ENCODE measurements at regions not wholly inside any gene's neighbourhood (a gene's known extent, or its start where the extent isn't known, plus 50 kb on each side); places are given as distances from the start of the nearest gene placed in this dataset.

DNA sequence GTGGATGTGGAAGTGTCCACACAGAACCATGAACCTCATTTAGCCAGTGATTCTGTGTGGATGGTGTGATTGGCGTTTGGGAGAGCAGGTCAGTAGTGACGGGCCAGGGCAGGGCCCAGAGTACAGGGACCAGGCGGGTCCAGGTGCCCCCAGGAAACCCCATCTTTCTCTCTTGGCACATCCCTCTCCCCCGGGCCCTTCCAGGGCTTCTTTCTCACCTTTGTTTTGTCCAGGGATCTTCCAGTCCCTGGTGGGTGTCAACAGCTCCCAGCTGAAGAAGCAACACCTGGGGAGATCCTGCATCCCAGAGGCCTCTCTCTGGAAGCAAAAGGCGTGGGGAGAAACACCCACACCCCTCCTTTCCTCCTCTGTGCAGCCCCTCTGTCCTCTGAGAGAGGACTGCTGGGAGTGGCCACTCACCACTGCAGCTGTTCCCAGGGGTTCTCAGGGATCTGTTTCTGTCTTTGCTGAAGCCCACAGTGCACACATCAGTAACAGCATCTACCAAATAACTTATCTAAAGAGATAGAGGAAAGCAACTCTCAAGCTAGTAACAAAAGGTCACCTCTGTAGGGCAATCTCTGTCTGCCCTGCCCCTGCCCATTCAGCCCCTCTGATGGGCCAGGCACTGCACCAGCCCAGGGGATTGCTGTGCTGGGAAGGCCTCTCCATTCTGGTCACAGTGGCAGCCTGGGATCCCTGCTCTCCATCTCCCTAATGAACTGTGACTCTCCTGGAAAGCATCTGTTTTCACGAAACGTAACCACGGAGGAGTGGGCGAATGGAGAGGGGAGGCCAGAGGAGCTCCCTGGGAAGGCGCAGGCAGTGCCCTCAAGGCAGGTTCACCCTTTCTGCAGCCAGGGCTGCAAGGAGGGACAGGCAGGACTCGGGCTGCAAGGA, 98.3 kb upstream of the ALDH1A3 start:
- no peaks in the 10 kb centered on the region for H3K27me3 ChIP-seq (ENCODE audit: control insufficient read depth, insufficient read depth, low read length)
- no peak overlapping the region for H3K9ac ChIP-seq (ENCODE audit: low read length)
- H3K4me1 ChIP-seq (ENCODE audit: control insufficient read depth, insufficient read depth, low read length), result peaks cover 7% of the 10 kb centered on the region; the same call in 1 of the 2 replicates
- peaks cover 3% of the 10 kb centered on the region; the same call in 1 of the 2 replicates for H3K9me3 ChIP-seq (ENCODE audit: control insufficient read depth, insufficient read depth, low read depth, low read length)
- H3K27ac ChIP-seq (ENCODE audit: low read depth, low read length), result no peak overlapping the region
- H3K4me3 ChIP-seq (ENCODE audit: low read depth, low read length), result no peak overlapping the region
- no peaks in the 10 kb centered on the region for H3K36me3 ChIP-seq (ENCODE audit: control insufficient read depth, insufficient read depth, low read length)

DNA sequence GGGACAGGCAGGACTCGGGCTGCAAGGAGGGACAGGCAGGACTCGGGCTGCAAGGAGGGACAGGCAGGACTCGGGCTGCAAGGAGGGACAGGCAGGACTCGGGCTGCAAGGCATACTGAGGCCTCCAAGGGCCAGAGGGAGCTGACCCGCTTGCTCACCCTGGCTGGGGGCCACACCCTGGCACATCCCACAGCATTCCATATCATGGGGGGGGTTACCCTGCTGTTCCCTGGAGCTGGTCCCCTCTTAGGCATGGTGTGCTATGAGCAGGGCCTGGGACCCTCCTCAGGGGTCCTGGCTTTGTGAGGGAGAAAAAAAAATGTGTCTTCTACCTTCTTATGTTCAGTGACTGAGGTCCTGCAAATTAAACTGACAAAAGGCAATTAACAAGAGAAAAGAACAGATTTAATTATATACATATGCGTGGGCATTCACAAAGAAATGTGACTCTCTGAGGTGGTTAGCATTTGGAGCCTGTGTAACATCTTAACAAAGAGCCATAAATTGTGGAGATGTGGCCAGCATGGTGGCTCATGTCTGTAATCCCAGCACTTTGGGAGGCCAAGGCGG, 97.6 kb upstream of the ALDH1A3 start:
- Histone ChIP-seq H3K9me3 (ENCODE audit: control insufficient read depth, insufficient read depth, low read depth, low read length) (peaks cover 4% of the 10 kb centered on the region; the same call in 1 of the 2 replicates), H3K27me3 (ENCODE audit: control insufficient read depth, insufficient read depth, low read length) (no peaks in the 10 kb centered on the region), H3K27ac (ENCODE audit: low read depth, low read length) (no peak overlapping the region), H3K9ac (ENCODE audit: low read length) (no peak overlapping the region), H3K4me3 (ENCODE audit: low read depth, low read length) (no peak overlapping the region), H3K36me3 (ENCODE audit: control insufficient read depth, insufficient read depth, low read length) (no peaks in the 10 kb centered on the region), H3K4me1 (ENCODE audit: control insufficient read depth, insufficient read depth, low read length) (peaks cover 7% of the 10 kb centered on the region; the same call in 1 of the 2 replicates)

DNA sequence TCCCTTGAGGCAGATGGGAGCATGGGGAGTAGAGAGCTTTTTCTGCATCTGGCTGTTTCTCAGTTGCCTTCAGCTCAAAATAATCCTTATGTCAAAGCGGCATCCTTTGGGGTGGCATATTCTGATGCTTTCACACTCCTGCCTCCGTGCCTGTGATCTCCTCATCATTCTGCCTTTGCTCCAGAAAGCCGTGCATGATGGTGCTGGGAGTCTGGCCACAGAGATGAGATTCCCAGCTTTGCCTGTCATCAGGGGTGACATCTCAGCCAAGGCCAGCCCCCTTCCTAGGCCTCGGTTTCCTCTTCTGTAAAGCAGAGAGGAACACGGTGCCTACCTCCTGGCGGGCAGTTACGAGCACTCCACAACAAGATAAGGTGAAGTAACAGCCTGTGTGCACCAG, 96.3 kb upstream of the ALDH1A3 start:
- Histone ChIP-seq H3K9ac (ENCODE audit: low read length) (no peak overlapping the region), H3K27ac (ENCODE audit: low read depth, low read length) (no peak overlapping the region), H3K4me3 (ENCODE audit: low read depth, low read length) (no peak overlapping the region), H3K4me1 (ENCODE audit: control insufficient read depth, insufficient read depth, low read length) (peaks cover 7% of the 10 kb centered on the region; the same call in 1 of the 2 replicates), H3K27me3 (ENCODE audit: control insufficient read depth, insufficient read depth, low read length) (no peaks in the 10 kb centered on the region; the same call in 1 of the 2 replicates), H3K9me3 (ENCODE audit: control insufficient read depth, insufficient read depth, low read depth, low read length) (peaks cover 4% of the 10 kb centered on the region; the same call in 1 of the 2 replicates), H3K36me3 (ENCODE audit: control insufficient read depth, insufficient read depth, low read length) (no peaks in the 10 kb centered on the region)

DNA sequence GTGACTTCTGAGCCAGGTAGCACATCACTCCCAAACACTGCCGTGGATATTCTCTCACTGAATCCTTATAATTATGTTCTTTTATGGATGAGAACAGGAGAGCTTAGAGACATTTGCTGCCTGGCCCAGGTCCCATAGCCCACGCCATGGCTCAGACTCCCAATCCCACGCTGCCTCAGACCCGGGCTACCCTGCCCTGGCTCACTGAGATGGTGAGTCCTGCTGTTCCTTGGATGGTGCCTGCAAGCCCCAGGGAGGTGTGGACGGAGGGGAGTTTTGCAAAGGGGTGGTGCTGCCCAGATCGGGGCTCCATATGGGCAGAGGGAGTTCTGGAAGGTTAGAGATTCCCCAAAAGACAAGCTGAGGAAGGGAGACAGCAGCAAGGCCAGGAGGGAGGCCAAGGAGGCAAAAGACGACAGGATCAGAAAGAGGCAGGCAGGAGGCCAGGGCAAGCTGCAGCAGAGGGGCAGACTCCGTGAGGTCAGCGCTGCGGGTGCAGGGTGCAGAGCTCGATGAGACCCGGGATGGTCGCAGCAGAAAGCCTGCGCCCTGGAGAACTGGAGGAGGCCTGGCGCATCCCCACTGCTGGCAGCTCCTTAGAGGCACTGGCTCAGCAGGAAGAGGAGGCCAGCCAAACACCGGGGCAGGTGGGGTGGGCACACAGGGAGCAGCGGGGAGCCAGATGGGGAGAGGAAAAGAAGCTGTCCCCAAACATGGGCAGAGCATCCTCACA, 95.7 kb upstream of the ALDH1A3 start:
- H3K4me1 ChIP-seq (ENCODE audit: control insufficient read depth, insufficient read depth, low read length), result peaks cover 7% of the 10 kb centered on the region; the same call in 1 of the 2 replicates
- H3K27ac ChIP-seq (ENCODE audit: low read depth, low read length), result no peak overlapping the region
- no peaks in the 10 kb centered on the region for H3K36me3 ChIP-seq (ENCODE audit: control insufficient read depth, insufficient read depth, low read length)
- peaks cover 4% of the 10 kb centered on the region; the same call in 1 of the 2 replicates for H3K9me3 ChIP-seq (ENCODE audit: control insufficient read depth, insufficient read depth, low read depth, low read length)
- H3K9ac ChIP-seq (ENCODE audit: low read length), result no peak overlapping the region
- no peak overlapping the region for H3K4me3 ChIP-seq (ENCODE audit: low read depth, low read length)
- no peaks in the 10 kb centered on the region; the same call in 1 of the 2 replicates for H3K27me3 ChIP-seq (ENCODE audit: control insufficient read depth, insufficient read depth, low read length)

DNA sequence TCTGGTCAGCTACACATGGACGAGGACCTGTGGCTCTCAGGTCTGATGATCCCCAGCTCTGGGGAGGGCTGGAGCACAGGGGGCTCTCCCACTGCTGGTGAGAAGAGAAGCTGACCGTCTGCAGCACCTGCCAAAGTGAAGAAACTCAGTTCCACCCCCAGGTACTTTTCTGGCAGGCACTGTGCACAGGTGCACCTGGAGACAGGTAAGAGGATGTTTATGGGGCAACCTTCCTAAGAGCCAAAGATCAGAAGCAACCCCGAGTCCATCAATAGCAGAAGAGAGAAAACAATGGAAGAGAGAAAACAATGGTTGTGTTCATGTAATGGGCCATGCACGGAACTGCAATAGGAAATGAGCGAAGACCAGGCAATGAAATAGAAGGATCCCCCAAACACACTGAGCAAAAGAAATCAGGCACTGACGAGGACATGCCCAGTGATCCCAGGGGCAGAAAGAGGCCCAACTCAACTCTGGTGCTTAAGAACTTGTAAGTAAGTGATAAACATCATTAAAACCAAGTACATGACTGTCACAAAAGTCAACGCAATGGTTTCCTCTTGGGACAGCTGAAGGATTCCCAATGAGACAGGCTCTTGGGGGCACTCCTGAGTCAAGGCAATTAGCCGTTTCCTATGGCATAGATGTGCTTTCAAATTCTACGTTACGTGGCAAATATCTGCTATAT, 95.0 kb upstream of the ALDH1A3 start:
- H3K36me3 ChIP-seq (ENCODE audit: control insufficient read depth, insufficient read depth, low read length), result no peaks in the 10 kb centered on the region
- H3K4me1 ChIP-seq (ENCODE audit: control insufficient read depth, insufficient read depth, low read length), result peaks cover 7% of the 10 kb centered on the region; the same call in 1 of the 2 replicates
- no peak overlapping the region for H3K27ac ChIP-seq (ENCODE audit: low read depth, low read length)

DNA sequence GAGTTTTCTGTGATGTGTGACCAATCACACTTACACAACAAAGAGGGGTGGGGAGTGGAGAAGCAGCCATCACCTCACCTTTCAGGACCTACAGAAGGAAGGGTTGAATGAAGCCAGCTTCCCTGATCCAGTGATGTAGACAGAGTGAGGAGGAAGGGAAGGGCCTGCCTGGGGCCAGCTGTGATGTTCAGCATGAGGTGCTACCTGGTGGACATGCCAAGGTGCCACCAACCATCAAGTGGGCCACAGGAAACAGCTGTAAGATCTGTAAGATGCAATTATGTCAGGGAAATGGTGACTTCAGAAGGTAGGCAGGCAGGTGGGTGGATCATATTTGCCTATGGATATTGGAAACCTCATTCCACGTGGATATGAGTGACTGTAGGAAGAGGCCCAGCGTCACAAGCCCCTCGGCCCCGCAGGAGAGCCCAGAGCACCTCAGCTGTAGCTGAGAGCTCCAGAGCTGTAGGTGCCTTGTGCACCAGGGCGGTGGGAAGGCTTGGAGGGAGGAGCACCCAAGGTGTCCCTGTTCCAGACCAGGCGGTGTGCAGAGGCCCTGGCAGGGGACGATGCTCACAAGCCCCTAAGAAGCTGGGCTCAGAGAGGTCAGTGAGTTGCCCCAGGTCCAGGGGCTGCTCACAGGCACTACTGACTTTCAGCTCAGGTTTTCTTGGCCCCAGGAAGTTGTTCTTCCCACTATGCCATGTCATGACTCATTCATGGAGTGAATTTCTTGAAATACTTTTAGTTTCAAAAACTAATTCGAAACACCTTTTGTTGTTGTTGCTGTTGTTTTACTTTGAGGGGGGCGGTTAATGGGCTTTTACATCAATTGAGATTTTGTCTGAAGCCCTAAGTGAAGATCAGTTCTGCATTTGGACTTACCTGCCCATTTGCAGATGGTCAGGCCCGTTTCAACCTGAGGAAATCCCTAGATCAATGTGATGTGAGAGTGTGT, 94.2 kb upstream of the ALDH1A3 start:
- Histone ChIP-seq H3K27ac (ENCODE audit: low read depth, low read length) (no peak overlapping the region), H3K4me3 (ENCODE audit: low read depth, low read length) (no peak overlapping the region), H3K4me1 (ENCODE audit: control insufficient read depth, insufficient read depth, low read length) (peaks cover 7% of the 10 kb centered on the region; the same call in 1 of the 2 replicates), H3K9ac (ENCODE audit: low read length) (no peak overlapping the region), H3K36me3 (ENCODE audit: control insufficient read depth, insufficient read depth, low read length) (no peaks in the 10 kb centered on the region), H3K27me3 (ENCODE audit: control insufficient read depth, insufficient read depth, low read length) (no peaks in the 10 kb centered on the region; the same call in 1 of the 2 replicates), H3K9me3 (ENCODE audit: control insufficient read depth, insufficient read depth, low read depth, low read length) (peaks cover 4% of the 10 kb centered on the region; the same call in 1 of the 2 replicates)

More for the DNA sequence above, 95.0 kb upstream of the ALDH1A3 start:
- no peak overlapping the region for H3K9ac ChIP-seq (ENCODE audit: low read length)
- no peaks in the 10 kb centered on the region; the same call in 1 of the 2 replicates for H3K27me3 ChIP-seq (ENCODE audit: control insufficient read depth, insufficient read depth, low read length)
- no peak overlapping the region for H3K4me3 ChIP-seq (ENCODE audit: low read depth, low read length)
- peaks cover 4% of the 10 kb centered on the region; the same call in 1 of the 2 replicates for H3K9me3 ChIP-seq (ENCODE audit: control insufficient read depth, insufficient read depth, low read depth, low read length)

DNA sequence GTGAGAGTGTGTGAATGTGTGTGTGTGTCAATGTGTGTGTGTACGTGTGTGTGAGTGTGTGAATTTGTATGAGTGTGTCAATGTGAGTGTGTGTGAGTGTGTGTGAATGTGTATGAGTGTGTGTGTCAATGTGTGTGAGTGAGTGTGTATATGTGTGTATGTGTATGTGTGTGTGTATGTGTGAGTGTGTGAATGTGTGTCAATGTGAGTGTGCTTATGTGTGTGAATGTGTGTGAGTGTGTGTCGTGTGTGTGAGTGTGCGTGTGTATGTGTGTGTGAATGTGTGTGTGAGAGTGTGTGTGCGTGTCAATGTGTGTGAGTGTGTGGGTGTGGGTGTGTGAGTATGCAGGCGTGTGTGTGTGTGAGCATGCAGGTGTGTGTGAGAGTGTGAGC, 93.5 kb upstream of the ALDH1A3 start:
- H3K36me3 ChIP-seq (ENCODE audit: control insufficient read depth, insufficient read depth, low read length), result no peaks in the 10 kb centered on the region
- H3K27me3 ChIP-seq (ENCODE audit: control insufficient read depth, insufficient read depth, low read length), result no peaks in the 10 kb centered on the region; the same call in 1 of the 2 replicates
- no peak overlapping the region for H3K27ac ChIP-seq (ENCODE audit: low read depth, low read length)
- peaks cover 4% of the 10 kb centered on the region; the same call in 1 of the 2 replicates for H3K9me3 ChIP-seq (ENCODE audit: control insufficient read depth, insufficient read depth, low read depth, low read length)
- no peak overlapping the region for H3K9ac ChIP-seq (ENCODE audit: low read length)
- no peak overlapping the region for H3K4me3 ChIP-seq (ENCODE audit: low read depth, low read length)
- H3K4me1 ChIP-seq (ENCODE audit: control insufficient read depth, insufficient read depth, low read length), result peaks cover 7% of the 10 kb centered on the region; the same call in 1 of the 2 replicates

DNA sequence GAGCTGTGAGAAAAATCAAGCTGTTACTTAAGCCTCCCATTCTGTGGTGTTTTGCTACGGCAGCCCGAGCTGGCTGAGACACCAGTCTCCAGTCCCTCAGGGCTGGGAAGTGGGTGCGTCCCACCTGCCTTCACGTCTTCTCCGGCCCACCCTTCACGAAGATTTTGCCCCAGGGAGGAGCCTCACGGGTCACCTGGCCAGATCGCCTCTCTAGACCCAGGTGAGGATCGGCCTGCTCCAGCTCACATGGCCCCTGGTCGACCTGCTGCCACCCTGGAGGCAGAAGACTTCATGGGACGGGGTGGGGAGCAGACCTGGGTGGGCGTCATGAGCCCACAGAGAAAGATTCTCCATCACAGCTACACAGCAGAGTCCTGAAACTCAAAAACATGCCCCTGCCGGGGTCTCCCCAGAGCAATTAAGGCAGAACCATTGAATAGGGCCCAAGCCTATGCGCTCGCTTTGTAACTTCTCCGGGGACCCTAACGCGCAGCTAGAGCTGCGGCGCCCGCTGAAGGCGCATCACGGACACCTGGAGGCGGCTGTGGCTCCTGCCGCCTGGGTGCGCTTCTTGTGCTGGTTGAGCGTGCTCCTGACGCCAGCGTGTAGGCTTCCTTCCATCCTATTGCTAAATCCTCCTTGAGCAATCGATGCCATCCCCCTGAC, 92.6 kb upstream of the ALDH1A3 start:
- Histone ChIP-seq H3K27me3 (ENCODE audit: control insufficient read depth, insufficient read depth, low read length) (no peaks in the 10 kb centered on the region; the same call in 1 of the 2 replicates), H3K4me3 (ENCODE audit: low read depth, low read length) (no peak overlapping the region), H3K27ac (ENCODE audit: low read depth, low read length) (no peak overlapping the region), H3K4me1 (ENCODE audit: control insufficient read depth, insufficient read depth, low read length) (0 out of 2 replicates have a peak, but pooled peaks cover under 1% of the 10 kb centered on the region), H3K9me3 (ENCODE audit: control insufficient read depth, insufficient read depth, low read depth, low read length) (peaks cover 4% of the 10 kb centered on the region; the same call in 1 of the 2 replicates), H3K9ac (ENCODE audit: low read length) (no peak overlapping the region), H3K36me3 (ENCODE audit: control insufficient read depth, insufficient read depth, low read length) (no peaks in the 10 kb centered on the region)

Data from HUES6 (cell line).